ENCODE measurements at regions not wholly inside any gene's neighbourhood (a gene's known extent, or its start where the extent isn't known, plus 50 kb on each side); places are given as distances from the start of the nearest gene placed in this dataset.
"Not testable (repeated sequence)": the region's sequence is repeated elsewhere in the genome, so short reads cannot be mapped to it uniquely, and the experiment has no call there.

DNA sequence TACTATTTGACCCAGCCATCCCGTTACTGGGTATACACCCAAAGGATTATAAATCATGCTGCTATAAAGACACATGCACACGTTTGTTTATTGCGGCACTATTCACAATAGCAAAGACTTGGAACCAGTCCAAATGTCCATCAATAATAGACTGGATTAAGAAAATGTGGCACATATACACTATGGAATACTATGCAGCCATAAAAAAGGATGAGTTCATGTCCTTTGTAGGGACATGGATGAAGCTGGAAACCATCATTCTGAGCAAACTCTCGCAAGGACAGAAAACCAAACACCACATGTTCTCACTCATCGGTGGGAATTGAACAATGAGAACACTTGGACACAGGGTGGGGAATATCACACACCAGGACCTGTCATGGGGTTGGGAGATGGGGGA, 56.7 kb upstream of the SELENOP start:
- DNase-seq (ENCODE audit: low read depth in 1 of 2, low spot score in 1 of 2), result not testable (repeated sequence)

DNA sequence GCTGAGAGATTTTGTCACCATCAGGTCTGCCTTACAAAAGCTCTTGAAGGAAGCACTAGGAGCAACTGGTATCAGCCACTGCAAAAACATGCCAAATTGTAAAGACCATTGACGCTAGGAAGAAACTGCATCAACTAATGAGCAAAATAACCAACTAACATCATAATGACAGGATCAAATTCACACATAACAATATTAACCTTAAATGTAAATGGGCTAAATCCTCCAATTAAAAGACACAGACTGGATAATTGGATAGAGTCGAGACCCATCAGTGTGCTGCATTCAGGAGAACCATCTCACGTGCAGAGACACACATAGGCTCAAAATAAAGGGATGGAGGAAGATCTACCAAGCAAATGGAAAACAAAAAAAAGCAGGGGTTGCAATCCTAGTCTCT, 53.1 kb upstream of the SELENOP start:
- not testable (repeated sequence) for DNase-seq (ENCODE audit: low read depth in 1 of 2, low spot score in 1 of 2)
